Heart left ventricle (tissue), 13 donors: ENCODE measurements at regions not wholly inside any gene's neighbourhood (a gene's known extent, or its start where the extent isn't known, plus 50 kb on each side); places are given as distances from the start of the nearest gene placed in this dataset.

ENCODE experiments used
- CTCF ChIP-seq, 12 donors: fragments of 200-600 bp; sonication (generic) in 4 of 12; IDR thresholded peaks; one replicate each; pipeline versions ENCODE4 v1.5.0 to v1.8.0; 2018 to 2022; ENCODE audit warnings: antibody characterized with exemption in 12 of 12, mild to moderate bottlenecking in 5 of 12
- POLR2A ChIP-seq, 2 donors: fragments of 450-650 bp; IDR thresholded peaks; one replicate each; pipeline ENCODE4 v1.6.1; 2017; ENCODE audit warnings: antibody characterized with exemption in 2 of 2, mild to moderate bottlenecking in 2 of 2, moderate library complexity in 2 of 2
- donor health status: ischemic (EF 13 %, LVEDD 7.1; RV severe dilation, severe dysfunction).
- donor health status: DM: no; HTN: yes; CAD: no.
- donor health status: DM: no; HTN: no; CAD: no.
- donor health status: ischemic (EF 25% LVEDD 6.9; RV normal size, moderate dysfunction).
- donor health status: ischemic (EF 25% LVEDD 5.7; RV mildly dilated, moderate dysfunction).
- donor health status: ischemic (EF 35%, LVEDD 5.7; RV mildly dilated, moderate dysfunction).
- donor health status: nonischemic (EF 11% LVEDD 7.7; RV severe dilation, severe dysfunction).
- donor health status: DM: yes; HTN: yes; CAD: no.
- donor health status: PGD.
- donor health status: ischemic (EF 29% LVEDD 5.4; RV normal size, mild dysfunction).
- donor health status: nonischemic (EF 23%, LVEDD 6.1; RV moderate dilation, normal function).

DNA sequence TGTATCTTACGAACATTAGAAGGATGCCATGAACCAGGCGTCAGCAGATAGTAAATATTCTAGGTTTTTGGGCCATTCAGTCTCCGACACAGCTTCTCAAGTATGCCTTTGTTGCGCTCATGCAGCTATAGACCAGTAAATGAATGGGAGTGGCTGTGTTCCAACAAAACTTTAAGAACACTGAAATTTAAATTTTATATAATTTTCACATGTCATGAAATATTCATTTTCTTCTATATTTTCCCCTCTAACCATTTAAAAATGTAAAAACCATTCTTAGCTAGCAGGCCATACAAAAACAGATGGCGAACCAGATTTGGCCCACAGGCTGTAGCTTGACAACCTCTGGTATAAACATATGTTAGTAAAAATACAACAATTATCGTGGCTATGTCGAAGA is 151.8 kb upstream of the KIT start:
- TF ChIP-seq CTCF (IDR thresholded peaks at IDR 0.05) (no peak), POLR2A (IDR thresholded peaks at IDR 0.05) (no peak)
